IMR-90 (cell line): ENCODE measurements at regions not wholly inside any gene's neighbourhood (a gene's known extent, or its start where the extent isn't known, plus 50 kb on each side); places are given as distances from the start of the nearest gene placed in this dataset.

ENCODE experiments used
- ATAC-seq: fragments of 200-7000 bp; cut with Tn5 transposase; 2 replicates; pipeline ENCODE4 v1.9.1; 2020; ENCODE audit warnings: low read depth, mild to moderate bottlenecking, moderate library complexity
- BruUV-seq: library from RNA; stranded (reverse); fragments of 400-500 nt; replicated peaks from 2 replicates; lab custom pipeline; 2021; lab: Mats Ljungman, UMichigan
- CTCF ChIA-PET: fragments of 300-600 bp; formaldehyde crosslinking; extraction: SDS; loops from one replicate; lab custom pipeline; 2021; ENCODE audit warnings: antibody characterized with exemption; lab: Yijun Ruan, JAX
- POLR2A ChIA-PET: fragments of 300-600 bp; sonication (Branson Sonifier 250); formaldehyde crosslinking; loops from one replicate; lab custom pipeline; 2022; ENCODE audit warnings: antibody characterized with exemption; ENCODE audit not compliant: unreplicated experiment; lab: Charles Lee
- DNase-seq: peaks from one replicate; pipeline ENCODE4 v3.0.0; 2013
- H2AFZ ChIP-seq: replicated peaks from 2 replicates; pipeline ENCODE3; 2013; ENCODE audit warnings: low read length, mild to moderate bottlenecking; ENCODE audit not compliant: poor library complexity
- H2AK5ac ChIP-seq: 2 replicates; pipeline ENCODE4 v1.6.1; 2013; ENCODE audit warnings: low read depth, low read length, inconsistent platforms
- H2AK9ac ChIP-seq: replicated peaks from 2 replicates; pipeline ENCODE3; 2013; ENCODE audit warnings: mild to moderate bottlenecking, low read depth, low read length, moderate library complexity; ENCODE audit not compliant: poor library complexity
- H2BK120ac ChIP-seq: 2 replicates; pipeline ENCODE4 v1.6.1; 2013; ENCODE audit warnings: low read depth, low read length, inconsistent platforms
- H2BK15ac ChIP-seq: 3 replicates; pipeline ENCODE4 v1.6.1; 2013; ENCODE audit warnings: low read depth, low read length, inconsistent platforms
- H2BK20ac ChIP-seq: 2 replicates; pipeline ENCODE4 v1.6.1; 2013; ENCODE audit warnings: low read depth, mild to moderate bottlenecking, inconsistent platforms, low read length, moderate library complexity
- H2BK5ac ChIP-seq: 2 replicates; pipeline ENCODE4 v1.6.1; 2013; ENCODE audit warnings: mild to moderate bottlenecking, low read depth, low read length, inconsistent platforms; ENCODE audit not compliant: poor library complexity, severe bottlenecking
- H3K14ac ChIP-seq: replicated peaks from 2 replicates; pipeline ENCODE4 v1.6.1; 2013; ENCODE audit warnings: low read depth, low read length, inconsistent platforms
- H3K18ac ChIP-seq: 2 replicates; pipeline ENCODE4 v1.6.1; 2013; ENCODE audit warnings: low read depth, low read length, control low read depth
- H3K23ac ChIP-seq: 2 replicates; pipeline ENCODE4 v1.6.1; 2013; ENCODE audit warnings: low read depth, low read length, inconsistent platforms
- H3K27ac ChIP-seq: 2 replicates; pipeline ENCODE4 v1.5.1; 2013; ENCODE audit warnings: mild to moderate bottlenecking, control low read depth, low read length; ENCODE audit not compliant: insufficient read depth
- H3K27me3 ChIP-seq: 2 replicates; pipeline ENCODE4 v1.6.1; 2013; ENCODE audit warnings: low read length; ENCODE audit not compliant: control insufficient read depth, insufficient read depth
- H3K36me3 ChIP-seq: 2 replicates; pipeline ENCODE4 v1.6.1; 2013; ENCODE audit warnings: low read length, mixed read lengths; ENCODE audit not compliant: control insufficient read depth, insufficient read depth
- H3K4ac ChIP-seq: 2 replicates; pipeline ENCODE4 v1.6.1; 2013; ENCODE audit warnings: low read depth, low read length, inconsistent platforms
- H3K4me1 ChIP-seq: 2 replicates; pipeline ENCODE4 v1.6.1; 2013; ENCODE audit warnings: low read length, mixed read lengths; ENCODE audit not compliant: control insufficient read depth, insufficient read depth
- H3K4me2 ChIP-seq: 2 replicates; pipeline ENCODE4 v1.6.1; 2013; ENCODE audit warnings: low read depth, mild to moderate bottlenecking, control low read depth, low read length, moderate library complexity
- H3K4me3 ChIP-seq: 2 replicates; pipeline ENCODE4 v1.5.1; 2013; ENCODE audit warnings: low read depth, mild to moderate bottlenecking, control low read depth, low read length, moderate library complexity; ENCODE audit not compliant: insufficient read depth
- H3K56ac ChIP-seq: 2 replicates; pipeline ENCODE4 v1.6.1; 2013; ENCODE audit warnings: low read length, inconsistent platforms; ENCODE audit not compliant: insufficient read depth; ENCODE audit errors: extremely low read depth
- H3K79me1 ChIP-seq, 2 experiments: 2 replicates each; pipeline ENCODE4 v1.6.1; 2013; ENCODE audit warnings: low read length in 2 of 2, inconsistent platforms in 1 of 2, low read depth in 1 of 2
- H3K9ac ChIP-seq: 2 replicates; pipeline ENCODE4 v1.6.1; 2013; ENCODE audit warnings: low read depth, low read length, control low read depth
- H3K9me1 ChIP-seq: 2 replicates; pipeline ENCODE4 v1.6.1; 2013; ENCODE audit warnings: low read length, inconsistent platforms; ENCODE audit not compliant: insufficient read depth
- H3K9me3 ChIP-seq: 2 replicates; pipeline ENCODE4 v1.6.1; 2013; ENCODE audit warnings: low read length; ENCODE audit not compliant: control insufficient read depth, insufficient read depth
- H4K20me1 ChIP-seq: 2 replicates; pipeline ENCODE4 v1.6.1; 2013; ENCODE audit warnings: low read length, inconsistent platforms; ENCODE audit not compliant: insufficient read depth
- H4K5ac ChIP-seq: 2 replicates; pipeline ENCODE4 v1.6.1; 2013; ENCODE audit warnings: mild to moderate bottlenecking, low read depth, low read length, control low read depth
- H4K8ac ChIP-seq, 2 experiments: 2 replicates each; pipeline ENCODE4 v1.6.1; 2013; ENCODE audit warnings: low read depth in 2 of 2, low read length in 2 of 2, control low read depth in 1 of 2, inconsistent platforms in 1 of 2
- H4K91ac ChIP-seq: 2 replicates; pipeline ENCODE4 v1.6.1; 2013; ENCODE audit warnings: low read depth, low read length, inconsistent platforms; ENCODE audit not compliant: insufficient read depth
- BHLHE40 ChIP-seq: fragments of 150-350 bp; IDR thresholded peaks from 2 replicates; pipeline ENCODE4 v1.6.1; 2016; ENCODE audit warnings: mild to moderate bottlenecking, low read depth, low read length
- CEBPB ChIP-seq: IDR thresholded peaks from 2 replicates; pipeline ENCODE4 v1.6.1; 2012; ENCODE audit warnings: low read depth, low read length, improper control_type of control experiment
- CHD1 ChIP-seq: IDR thresholded peaks from 2 replicates; pipeline ENCODE4 v1.6.1; 2012; ENCODE audit warnings: low read depth, low read length, improper control_type of control experiment
- MAFK ChIP-seq: IDR thresholded peaks from 2 replicates; pipeline ENCODE4 v1.6.1; 2012; ENCODE audit warnings: low read depth, low read length, improper control_type of control experiment
- MAZ ChIP-seq: IDR thresholded peaks from 2 replicates; pipeline ENCODE4 v1.6.1; 2012; ENCODE audit warnings: low read depth, mild to moderate bottlenecking, low read length, improper control_type of control experiment, moderate library complexity, borderline replicate concordance
- MXI1 ChIP-seq: IDR thresholded peaks from 2 replicates; pipeline ENCODE4 v1.6.1; 2012; ENCODE audit warnings: low read depth, mild to moderate bottlenecking, low read length, moderate library complexity, borderline replicate concordance
- NFE2L2 ChIP-seq: fragments of 150-350 bp; IDR thresholded peaks from 2 replicates; pipeline ENCODE4 v1.6.1; 2016; ENCODE audit warnings: low read depth, mild to moderate bottlenecking, low read length
- POLR2A ChIP-seq: IDR thresholded peaks from 2 replicates; pipeline ENCODE4 v1.6.1; 2012; ENCODE audit warnings: mild to moderate bottlenecking, low read depth, low read length
- RAD21 ChIP-seq: IDR thresholded peaks from 2 replicates; pipeline ENCODE4 v1.6.1; 2012; ENCODE audit warnings: low read length, improper control_type of control experiment
- RCOR1 ChIP-seq: IDR thresholded peaks from 2 replicates; pipeline ENCODE4 v1.6.1; 2012; ENCODE audit warnings: mild to moderate bottlenecking, low read length, improper control_type of control experiment; ENCODE audit not compliant: insufficient replicate concordance
- RFX5 ChIP-seq: IDR thresholded peaks from 2 replicates; pipeline ENCODE4 v1.8.0; 2012; ENCODE audit warnings: low read depth, mild to moderate bottlenecking, low read length, moderate library complexity
- SMC3 ChIP-seq: fragments of 150-350 bp; IDR thresholded peaks from 2 replicates; pipeline ENCODE4 v1.6.1; 2016; ENCODE audit warnings: low read depth, mild to moderate bottlenecking, antibody characterized with exemption, low read length, moderate library complexity
- WGBS, 2 experiments: methylation state at CpG; one replicate each; pipeline versions ENCODE4 v1.1.5 to v1.1.7; 2013; ENCODE audit warnings: missing lambda C conversion rate in 2 of 2; ENCODE audit not compliant: insufficient read length in 1 of 2; ENCODE audit errors: extremely low coverage in 2 of 2; 5-methylcytosine and 5-hydroxymethylcytosine counted together
- dilution Hi-C: fragments of 300-500 bp; cut with HindIII; formaldehyde crosslinking; loops from one replicate; pipeline ENCODE4 v1.14.3; 2018; ENCODE audit warnings: low sequenced_read_pairs; ENCODE audit not compliant: unreplicated experiment
- in situ Hi-C: fragments of 300-500 bp; cut with MboI; formaldehyde crosslinking; loops from 3 replicates; pipeline ENCODE4 v1.14.3; 2019; ENCODE audit warnings: low sequenced_read_pairs, inconsistent platforms, mixed read lengths
- intact Hi-C: fragments of 100-400 bp; cut with micrococcal nuclease; formaldehyde crosslinking; loops from 2 replicates; pipeline ENCODE4 v1.10.0; 2022
- TF ChIP-seq, protein P1 (sequence below): fragments of 150-350 bp; IDR thresholded peaks from 2 replicates; pipeline ENCODE4 v1.6.1; 2016; ENCODE audit warnings: low read depth, mild to moderate bottlenecking, low read length, moderate library complexity, borderline replicate concordance
- TF ChIP-seq, protein P2 (sequence below): conservative IDR thresholded peaks from 2 replicates; pipeline ENCODE4 v1.5.1; 2012; ENCODE audit warnings: mild to moderate bottlenecking, low read depth, low read length, improper control_type of control experiment
- TF ChIP-seq, protein P3 (sequence below): fragments of 150-350 bp; IDR thresholded peaks from 2 replicates; pipeline ENCODE4 v1.6.1; 2017; ENCODE audit warnings: mild to moderate bottlenecking, antibody characterized with exemption, low read length, low read depth

DNA sequence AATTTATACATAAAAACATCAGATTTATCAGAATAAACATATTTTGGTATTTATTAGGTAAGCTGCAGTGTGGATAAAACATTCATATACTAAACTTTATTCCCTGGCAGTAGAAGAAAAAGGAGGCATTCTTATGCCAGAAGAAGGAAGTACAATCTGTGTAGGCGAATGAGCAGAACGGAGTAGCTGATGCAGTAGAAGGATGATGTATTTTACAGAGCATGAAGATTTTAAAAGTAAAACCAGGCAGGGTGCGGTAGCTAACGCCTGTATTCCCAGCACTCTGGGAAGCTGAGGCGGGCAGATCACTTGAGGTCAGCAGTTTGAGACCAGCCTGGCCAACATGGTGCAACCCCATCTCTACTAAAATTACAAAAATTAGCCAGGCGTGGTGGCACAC, 294.9 kb upstream of the MKLN1 start:
- CTCF ChIA-PET, result no interaction called here
- POLR2A ChIA-PET, result no interaction called here
- no peak overlapping the region for H4K91ac ChIP-seq

More for the DNA sequence above, 294.9 kb upstream of the MKLN1 start:
- Histone ChIP-seq H4K5ac (no peak overlapping the region), H3K4ac (no peak overlapping the region), H3K36me3 (no peaks in the 10 kb centered on the region), H3K56ac (no peak overlapping the region), H2BK20ac (no peak overlapping the region), H4K20me1 (peaks cover 17% of the 10 kb centered on the region; the same call in 1 of the 2 replicates), H2AFZ (no peak overlapping the region), H2BK5ac (no peak overlapping the region), H3K4me1 (peaks cover 1% of the 10 kb centered on the region; the same call in 1 of the 2 replicates), H2BK120ac (no peak overlapping the region), H3K4me2 (no peak overlapping the region), H2BK15ac (no peak overlapping the region), H2AK5ac (no peak overlapping the region), H3K9ac (no peak overlapping the region), H3K9me1 (peaks cover 7% of the 10 kb centered on the region; the same call in 1 of the 2 replicates), H3K23ac (no peak overlapping the region), H3K79me1 (peaks cover 28 to 60% of the 10 kb centered on the region in 2 experiments), H3K14ac (no peak overlapping the region), H3K18ac (no peak overlapping the region), H3K9me3 (no peaks in the 10 kb centered on the region), H3K27me3 (no peaks in the 10 kb centered on the region), H3K27ac (no peak overlapping the region), H3K4me3 (no peak overlapping the region), H2AK9ac (no peak overlapping the region), H4K8ac (no peak overlapping the region)
- dilution Hi-C loops (no loop called here), in situ Hi-C loops (no loop called here), intact Hi-C loops (no loop called here)
- no TSS peak for BruUV-seq
- 100% methylated on average over 2 of the region's 6 CpGs; no CpG with 5 or more reads in 1 of the 2 experiments for WGBS, 2 experiments
- no peak for TF ChIP-seq MAFK
- TF ChIP-seq CEBPB, result no peak
- no peak for TF ChIP-seq BHLHE40
- TF ChIP-seq MAZ, result no peak
- no peak for TF ChIP-seq MXI1
- TF ChIP-seq SMC3, result no peak
- TF ChIP-seq POLR2A, result no peak
- TF ChIP-seq RCOR1, result no peak
- TF ChIP-seq CHD1, result no peak
- TF ChIP-seq, protein P1, sequence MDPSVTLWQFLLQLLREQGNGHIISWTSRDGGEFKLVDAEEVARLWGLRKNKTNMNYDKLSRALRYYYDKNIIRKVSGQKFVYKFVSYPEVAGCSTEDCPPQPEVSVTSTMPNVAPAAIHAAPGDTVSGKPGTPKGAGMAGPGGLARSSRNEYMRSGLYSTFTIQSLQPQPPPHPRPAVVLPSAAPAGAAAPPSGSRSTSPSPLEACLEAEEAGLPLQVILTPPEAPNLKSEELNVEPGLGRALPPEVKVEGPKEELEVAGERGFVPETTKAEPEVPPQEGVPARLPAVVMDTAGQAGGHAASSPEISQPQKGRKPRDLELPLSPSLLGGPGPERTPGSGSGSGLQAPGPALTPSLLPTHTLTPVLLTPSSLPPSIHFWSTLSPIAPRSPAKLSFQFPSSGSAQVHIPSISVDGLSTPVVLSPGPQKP, result no peak
- no peak for TF ChIP-seq NFE2L2
- TF ChIP-seq, protein P2, sequence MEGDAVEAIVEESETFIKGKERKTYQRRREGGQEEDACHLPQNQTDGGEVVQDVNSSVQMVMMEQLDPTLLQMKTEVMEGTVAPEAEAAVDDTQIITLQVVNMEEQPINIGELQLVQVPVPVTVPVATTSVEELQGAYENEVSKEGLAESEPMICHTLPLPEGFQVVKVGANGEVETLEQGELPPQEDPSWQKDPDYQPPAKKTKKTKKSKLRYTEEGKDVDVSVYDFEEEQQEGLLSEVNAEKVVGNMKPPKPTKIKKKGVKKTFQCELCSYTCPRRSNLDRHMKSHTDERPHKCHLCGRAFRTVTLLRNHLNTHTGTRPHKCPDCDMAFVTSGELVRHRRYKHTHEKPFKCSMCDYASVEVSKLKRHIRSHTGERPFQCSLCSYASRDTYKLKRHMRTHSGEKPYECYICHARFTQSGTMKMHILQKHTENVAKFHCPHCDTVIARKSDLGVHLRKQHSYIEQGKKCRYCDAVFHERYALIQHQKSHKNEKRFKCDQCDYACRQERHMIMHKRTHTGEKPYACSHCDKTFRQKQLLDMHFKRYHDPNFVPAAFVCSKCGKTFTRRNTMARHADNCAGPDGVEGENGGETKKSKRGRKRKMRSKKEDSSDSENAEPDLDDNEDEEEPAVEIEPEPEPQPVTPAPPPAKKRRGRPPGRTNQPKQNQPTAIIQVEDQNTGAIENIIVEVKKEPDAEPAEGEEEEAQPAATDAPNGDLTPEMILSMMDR, result no peak
- TF ChIP-seq, protein P3, sequence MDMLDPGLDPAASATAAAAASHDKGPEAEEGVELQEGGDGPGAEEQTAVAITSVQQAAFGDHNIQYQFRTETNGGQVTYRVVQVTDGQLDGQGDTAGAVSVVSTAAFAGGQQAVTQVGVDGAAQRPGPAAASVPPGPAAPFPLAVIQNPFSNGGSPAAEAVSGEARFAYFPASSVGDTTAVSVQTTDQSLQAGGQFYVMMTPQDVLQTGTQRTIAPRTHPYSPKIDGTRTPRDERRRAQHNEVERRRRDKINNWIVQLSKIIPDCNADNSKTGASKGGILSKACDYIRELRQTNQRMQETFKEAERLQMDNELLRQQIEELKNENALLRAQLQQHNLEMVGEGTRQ, result no peak
- no peak for TF ChIP-seq RAD21
- no peak for TF ChIP-seq RFX5
- DNase-seq (no peak), ATAC-seq (no peak)
